HG03439 (cell line): ENCODE measurements at regions not wholly inside any gene's neighbourhood (a gene's known extent, or its start where the extent isn't known, plus 50 kb on each side); places are given as distances from the start of the nearest gene placed in this dataset.
"Not testable (repeated sequence)": the region's sequence is repeated elsewhere in the genome, so short reads cannot be mapped to it uniquely, and the experiment has no call there.

Experiments used
- ATAC-seq: cut with Tn5 transposase; IDR thresholded peaks from one replicate; pipeline ENCODE4 v1.9.1; 2021; ENCODE audit warnings: mild to moderate bottlenecking, moderate library complexity; ENCODE audit not compliant: unreplicated experiment

DNA sequence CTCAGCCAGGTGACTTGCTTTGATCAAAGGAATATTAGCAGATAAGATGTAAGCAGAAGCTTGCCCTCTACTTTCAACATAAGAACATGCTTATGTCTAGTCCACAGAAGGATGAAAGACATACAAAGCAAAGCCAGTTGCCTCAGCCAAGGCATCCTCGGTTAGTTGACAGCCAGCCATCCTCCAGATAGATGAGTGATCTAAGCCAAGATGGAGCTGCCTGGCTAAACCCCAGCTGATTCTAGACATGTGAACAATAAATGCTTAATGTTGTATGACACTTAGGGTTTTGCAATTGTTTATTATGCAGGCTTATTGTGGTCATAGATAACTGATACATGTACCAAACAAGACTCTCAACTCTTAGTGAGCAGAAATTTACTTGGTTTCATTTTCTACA is 157.6 kb upstream of the TMTC2 start:
- no peak for ATAC-seq

- no peak for ATAC-seq
Measured at GRCh38 chr12:82529954-82530353, 156.8 kb upstream of the TMTC2 start.

GRCh38 chr12:82530394-82530793 is 156.3 kb upstream of the TMTC2 start:
- no peak for ATAC-seq

GRCh38 chr12:82533341-82533740 is 153.4 kb upstream of the TMTC2 start:
- ATAC-seq: no peak

DNA sequence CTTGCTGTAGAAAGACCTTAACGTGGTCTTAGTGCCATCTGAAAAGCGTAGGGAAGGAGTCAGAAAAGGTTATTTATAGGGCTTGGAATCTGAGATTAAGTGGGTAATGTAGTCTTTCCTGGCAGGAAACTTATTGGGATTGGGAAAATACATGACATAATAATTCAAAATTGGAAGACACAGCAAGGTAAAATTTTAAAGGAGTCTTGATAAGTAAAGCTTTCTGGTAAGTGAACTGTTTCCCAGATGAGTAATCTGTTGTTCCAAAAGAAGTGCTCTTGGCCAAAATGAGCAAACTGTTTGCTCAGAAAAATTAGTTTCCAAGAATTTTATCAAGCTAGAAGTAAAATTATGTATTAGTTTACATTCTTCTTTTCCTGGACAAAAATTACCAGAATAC is 149.3 kb upstream of the TMTC2 start:
- ATAC-seq: no peak

DNA sequence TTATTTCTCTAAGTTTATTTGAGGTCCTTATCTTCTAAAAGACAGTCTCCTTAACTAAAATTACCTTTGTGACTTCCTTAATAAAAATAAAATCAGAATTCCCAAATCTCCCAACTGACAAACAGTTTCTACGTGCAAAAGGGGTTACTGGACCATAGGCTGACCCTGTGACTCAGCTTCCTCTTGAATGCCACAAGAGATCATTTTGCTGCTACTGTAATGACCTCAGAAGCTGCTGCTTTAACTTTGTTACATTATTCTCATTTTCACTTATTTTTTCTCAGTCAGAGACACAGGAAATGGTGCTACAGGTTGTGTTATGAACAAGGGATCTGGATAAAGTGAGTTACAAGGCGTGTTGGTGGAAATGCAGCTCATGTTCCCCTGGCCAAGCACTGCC is 132.2 kb upstream of the TMTC2 start:
- ATAC-seq: no peak

DNA sequence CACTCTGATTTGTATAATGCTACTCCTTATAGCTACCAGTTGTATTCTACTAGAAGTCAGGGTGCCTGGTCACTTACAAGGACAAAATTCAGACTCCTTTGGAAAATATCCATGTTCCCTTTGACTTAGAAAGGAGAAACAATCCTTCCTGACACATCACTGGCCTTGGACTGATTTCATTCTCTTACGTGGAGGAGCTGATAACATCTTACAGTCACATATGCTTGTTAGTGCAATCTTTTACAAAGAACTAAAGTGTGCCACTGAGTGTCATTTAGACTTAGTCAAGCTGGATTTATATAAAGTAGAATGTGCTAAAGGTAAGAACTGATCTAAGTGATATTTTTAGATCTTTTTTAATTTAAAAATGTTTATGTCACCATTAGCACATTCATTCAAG is 131.0 kb upstream of the TMTC2 start:
- no peak for ATAC-seq

GRCh38 chr12:82565966-82566365 is 120.7 kb upstream of the TMTC2 start:
- no peak for ATAC-seq

DNA sequence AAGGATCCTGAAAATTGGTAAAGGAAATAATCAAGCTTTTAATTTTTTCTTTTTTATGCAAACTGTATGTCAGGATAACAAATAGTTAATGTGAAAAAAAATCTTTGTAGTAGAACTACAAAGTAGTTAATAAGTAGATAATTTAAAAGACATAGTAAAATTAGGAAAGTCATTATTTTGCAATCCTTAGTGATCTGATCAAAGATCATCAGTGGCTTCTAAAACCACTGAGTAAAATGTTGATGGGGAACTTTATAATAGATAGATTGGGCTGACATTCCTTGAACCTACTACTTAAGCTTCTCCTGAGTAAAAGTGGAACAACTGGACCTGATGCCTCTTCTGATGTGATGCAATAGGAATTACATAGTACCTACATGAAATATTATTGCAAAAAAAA is 119.0 kb upstream of the TMTC2 start:
- no peak for ATAC-seq

DNA sequence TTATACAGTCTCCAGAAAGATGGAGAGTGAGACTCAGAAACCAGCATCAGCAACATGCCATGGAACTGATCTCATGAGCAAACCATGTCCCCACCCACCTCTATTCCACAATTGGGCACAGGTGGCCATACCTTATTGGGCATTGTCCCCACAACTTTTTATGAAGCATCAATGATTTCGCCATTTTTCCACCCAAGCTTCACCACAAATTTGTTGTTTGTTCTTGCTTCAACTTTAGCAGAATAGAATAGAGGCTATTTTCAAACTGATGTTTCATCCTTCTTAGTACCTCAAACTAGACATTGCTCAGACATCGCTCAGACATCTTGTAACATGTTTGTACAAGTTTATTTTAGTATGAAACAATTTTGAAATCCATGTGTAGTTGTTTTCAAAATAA is 112.5 kb upstream of the TMTC2 start:
- no peak for ATAC-seq

- no peak for ATAC-seq
Measured at GRCh38 chr12:82578725-82579124, 108.0 kb upstream of the TMTC2 start.

DNA sequence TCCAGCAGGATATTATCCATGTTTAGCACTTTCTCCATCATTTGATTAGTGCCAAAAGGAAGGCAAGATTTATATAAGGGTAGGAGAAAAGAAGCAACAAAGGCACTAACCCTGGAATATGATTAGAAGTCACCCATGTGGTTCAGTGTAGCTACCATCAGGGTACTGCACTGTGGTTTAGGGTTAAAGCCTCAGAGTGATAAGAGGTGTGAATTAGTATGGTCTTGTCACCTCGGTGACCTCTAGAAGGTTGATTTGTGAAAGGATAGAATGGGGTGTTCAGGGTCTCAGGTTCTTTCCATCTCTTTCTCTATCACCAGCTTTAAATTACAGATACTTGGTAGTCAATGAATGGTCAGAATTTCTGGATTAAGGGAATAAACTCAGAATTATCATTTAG is 103.0 kb upstream of the TMTC2 start:
- ATAC-seq: no peak

GRCh38 chr12:82593143-82593542 is 93.6 kb upstream of the TMTC2 start:
- peak; percentile 61 for ATAC-seq

DNA sequence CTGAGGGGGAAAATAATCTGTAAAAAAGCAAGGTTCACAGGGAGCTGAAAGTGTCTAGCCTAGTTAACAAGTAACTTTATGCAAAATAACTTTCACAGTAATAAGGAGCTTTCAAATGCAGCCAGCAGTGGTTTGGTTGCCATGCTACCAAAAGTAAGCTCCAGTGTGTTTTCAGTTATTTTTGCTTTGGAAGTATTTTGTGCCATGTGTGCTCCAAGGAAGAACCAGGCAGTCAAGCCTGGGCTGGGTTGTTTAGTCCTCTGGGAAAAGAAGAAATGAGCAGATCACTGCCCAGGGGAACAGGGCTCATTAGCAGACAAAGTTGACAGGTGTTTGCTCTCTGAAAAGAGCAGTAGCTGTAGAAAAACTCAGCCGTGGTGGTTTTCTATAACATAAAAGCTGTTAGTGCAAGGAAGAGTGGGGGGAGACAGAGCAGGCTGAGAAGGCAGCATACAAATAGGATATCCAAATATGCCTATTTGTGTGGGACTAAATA is 92.8 kb upstream of the TMTC2 start:
- peak; percentile 94 for ATAC-seq

DNA sequence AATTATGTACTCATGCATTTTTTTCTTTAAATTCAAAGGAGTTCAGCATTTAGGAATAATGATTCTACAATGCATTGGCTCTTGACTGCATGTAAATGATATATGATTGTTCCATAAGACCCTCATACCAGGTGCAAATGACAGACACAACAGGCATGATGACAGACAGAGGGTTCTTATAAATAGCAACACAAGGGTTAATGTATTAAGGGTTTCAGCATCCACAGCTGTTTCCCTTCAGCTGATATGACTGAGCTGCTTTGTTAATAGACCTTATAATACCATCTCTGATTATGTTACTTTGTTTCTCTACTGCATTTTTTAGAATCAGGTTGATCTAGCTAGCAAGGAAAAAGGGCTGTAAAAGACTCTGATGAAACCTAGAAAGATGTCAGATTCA is 90.8 kb upstream of the TMTC2 start:
- no peak for ATAC-seq

DNA sequence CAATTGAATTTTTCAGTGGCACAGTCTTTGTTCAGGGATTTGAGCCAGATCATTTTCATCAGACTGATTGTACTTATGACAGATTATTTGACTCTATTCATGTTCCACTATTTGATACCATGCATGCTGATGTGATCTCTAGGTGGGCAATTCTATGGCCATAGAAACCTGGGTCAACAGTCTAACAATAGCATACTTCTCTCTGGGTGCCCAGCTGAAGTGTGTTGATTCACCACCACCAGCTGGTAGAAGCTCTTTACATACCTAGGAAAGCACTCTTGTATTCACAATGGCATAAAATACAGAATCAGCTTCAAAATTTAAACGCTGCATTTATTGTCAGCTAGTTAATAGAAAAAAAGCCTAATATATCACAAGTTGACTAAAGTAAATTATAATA is 90.2 kb upstream of the TMTC2 start:
- no peak for ATAC-seq

GRCh38 chr12:82600379-82600778 is 86.3 kb upstream of the TMTC2 start:
- no peak for ATAC-seq

- ATAC-seq: not testable (repeated sequence)
Measured at GRCh38 chr12:82603647-82604046, 83.1 kb upstream of the TMTC2 start.

DNA sequence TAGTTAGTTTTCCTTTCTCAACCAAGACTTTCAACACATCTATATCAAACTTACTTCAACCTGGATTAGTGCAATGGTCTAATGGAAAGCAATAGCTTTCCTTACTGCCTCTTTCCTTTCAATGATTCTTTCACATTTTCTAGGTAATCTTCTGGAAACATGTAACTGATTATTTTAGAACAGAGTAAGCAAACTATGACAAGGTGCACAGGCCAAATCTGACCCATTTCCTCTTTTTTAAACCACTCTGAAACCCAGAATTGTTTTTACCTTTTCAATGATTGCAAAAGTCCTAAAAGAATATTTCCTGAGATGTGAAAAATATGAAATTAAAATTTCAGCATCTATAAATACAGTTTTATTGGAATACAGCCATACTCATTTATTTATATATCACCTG is 81.6 kb upstream of the TMTC2 start:
- no peak for ATAC-seq

GRCh38 chr12:82608706-82609105 is 78.0 kb upstream of the TMTC2 start:
- no peak for ATAC-seq

DNA sequence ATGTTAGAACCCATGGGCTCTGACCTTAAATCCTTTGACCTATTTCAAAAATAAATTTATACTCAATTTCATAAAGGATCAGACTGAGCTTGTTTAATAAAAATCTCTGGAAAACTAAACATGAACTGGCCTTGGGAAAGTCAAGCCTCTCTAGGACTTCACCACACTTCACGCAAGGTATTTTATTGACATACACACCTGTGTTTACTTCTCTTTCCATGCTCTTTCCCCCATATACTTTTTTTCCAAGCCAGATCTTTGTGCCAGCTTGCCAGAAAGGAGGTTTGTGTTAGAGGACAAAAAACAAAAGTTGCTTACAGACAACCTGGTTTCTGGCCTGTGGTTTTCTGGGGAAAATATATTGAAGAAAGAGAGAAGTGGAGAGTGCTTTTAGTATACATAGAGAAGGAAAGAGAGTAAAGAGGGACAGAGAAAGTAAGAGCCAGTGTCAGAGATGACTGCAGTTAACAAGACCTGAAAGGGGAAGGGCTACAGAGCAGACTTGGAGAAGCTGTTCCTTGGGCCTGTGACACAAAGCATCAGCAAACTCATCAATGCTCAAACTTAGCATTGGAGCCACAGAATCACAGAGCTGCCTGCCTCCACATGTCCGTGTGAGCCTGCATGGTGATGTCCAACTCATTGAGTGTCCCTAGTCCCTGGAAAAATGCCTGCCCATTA is 77.3 kb upstream of the TMTC2 start:
- ATAC-seq: no peak

- no peak for ATAC-seq
Measured at GRCh38 chr12:82619644-82620043, 67.1 kb upstream of the TMTC2 start.

DNA sequence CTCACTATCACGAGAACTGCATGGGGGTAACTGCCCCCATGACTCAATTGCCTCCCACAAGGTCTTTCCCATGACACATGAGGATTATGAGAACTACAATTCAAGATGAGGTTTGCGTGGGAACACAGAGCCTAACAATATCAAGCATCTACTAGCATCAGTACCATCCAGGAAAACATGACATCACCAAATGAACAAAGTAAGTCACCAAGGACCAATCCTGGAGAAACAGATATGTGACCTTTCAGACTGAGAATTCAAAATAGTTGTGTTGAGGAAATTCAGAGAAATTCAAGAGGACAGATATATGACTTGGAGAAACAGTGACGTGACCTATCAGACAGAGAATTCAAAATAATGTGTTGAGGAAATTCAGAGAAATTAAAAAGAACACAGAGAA is 65.8 kb upstream of the TMTC2 start:
- no peak for ATAC-seq
